ENCODE measurements at regions not wholly inside any gene's neighbourhood (a gene's known extent, or its start where the extent isn't known, plus 50 kb on each side); places are given as distances from the start of the nearest gene placed in this dataset.

DNA sequence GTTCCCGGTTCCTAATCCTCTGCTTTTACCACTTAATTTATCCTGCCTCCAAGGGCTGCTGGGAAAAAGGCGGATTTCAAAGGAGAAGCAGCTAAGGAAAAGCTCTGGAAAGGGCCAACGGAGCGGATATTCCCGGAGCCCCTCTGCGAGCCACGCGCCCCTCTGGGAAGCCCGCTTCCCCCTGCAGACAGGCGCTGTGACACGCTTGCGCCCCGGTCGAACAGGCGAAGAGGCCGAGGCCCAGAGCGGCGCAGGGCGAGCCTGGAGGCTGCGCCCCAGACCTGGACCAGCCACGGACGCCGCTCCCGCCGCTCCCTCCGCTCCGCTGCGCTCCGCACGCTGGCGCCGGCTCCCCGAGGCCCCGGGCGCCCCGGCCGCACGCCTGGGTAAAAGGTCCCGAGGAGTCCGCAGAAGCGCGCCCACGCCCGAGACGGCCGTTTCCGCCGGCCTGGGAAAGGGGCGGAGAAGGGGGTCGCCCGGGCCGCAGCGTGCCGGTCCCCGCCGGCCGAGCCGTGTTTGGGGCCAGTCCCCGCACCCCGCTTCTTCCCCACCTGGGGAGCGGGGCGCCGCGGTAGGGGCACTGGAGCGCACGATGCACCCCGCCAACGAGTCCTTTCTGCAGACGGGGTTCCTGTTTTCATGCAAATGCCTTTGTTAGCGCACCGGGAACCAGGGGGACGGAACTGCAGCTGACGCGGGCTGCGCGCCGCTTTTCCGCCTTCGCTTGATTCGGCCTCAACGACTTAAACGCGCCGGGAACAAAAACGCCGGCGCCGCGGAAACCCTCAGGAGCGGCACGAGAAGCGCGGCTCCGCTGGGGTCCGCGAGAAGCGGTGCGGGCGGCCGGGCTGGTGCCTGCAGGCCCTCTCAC, 91.9 kb upstream of the SIRPA start (continued):
- peak; percentile 78 for TF ChIP-seq CREM (IDR thresholded peaks at IDR 0.05; ENCODE audit: low read depth)
- TF ChIP-seq BHLHE40 (IDR thresholded peaks at IDR 0.05; ENCODE audit: borderline replicate concordance in 1 of 2, low read depth in 2 of 2, low read length in 1 of 2): peak in 1 of 2 experiments; percentile 40; a peak in 2 of 4 replicates
- TF ChIP-seq SPI1 (IDR thresholded peaks at IDR 0.05; ENCODE audit: borderline replicate concordance, insufficient read depth, low read depth, low read length): peak; percentile 80
- no peak for TF ChIP-seq ZNF207 (IDR thresholded peaks at IDR 0.05; ENCODE audit: borderline replicate concordance)
- TF ChIP-seq CREB1 (IDR thresholded peaks at IDR 0.05; ENCODE audit: low read depth): peak; percentile 80
- peak; percentile 72 for TF ChIP-seq IKZF1 (conservative IDR thresholded peaks at IDR 0.05)
- peak in 1 of 2 experiments; percentile 44; a peak in 1 of 3 replicates for TF ChIP-seq EGR1 (IDR thresholded peaks at IDR 0.05; ENCODE audit: borderline replicate concordance in 1 of 2, low read depth in 2 of 2, low read length in 2 of 2)
- peak; percentile 17; the same call in 1 of the 2 replicates for TF ChIP-seq BMI1 (IDR thresholded peaks at IDR 0.05; ENCODE audit: borderline replicate concordance)

DNA sequence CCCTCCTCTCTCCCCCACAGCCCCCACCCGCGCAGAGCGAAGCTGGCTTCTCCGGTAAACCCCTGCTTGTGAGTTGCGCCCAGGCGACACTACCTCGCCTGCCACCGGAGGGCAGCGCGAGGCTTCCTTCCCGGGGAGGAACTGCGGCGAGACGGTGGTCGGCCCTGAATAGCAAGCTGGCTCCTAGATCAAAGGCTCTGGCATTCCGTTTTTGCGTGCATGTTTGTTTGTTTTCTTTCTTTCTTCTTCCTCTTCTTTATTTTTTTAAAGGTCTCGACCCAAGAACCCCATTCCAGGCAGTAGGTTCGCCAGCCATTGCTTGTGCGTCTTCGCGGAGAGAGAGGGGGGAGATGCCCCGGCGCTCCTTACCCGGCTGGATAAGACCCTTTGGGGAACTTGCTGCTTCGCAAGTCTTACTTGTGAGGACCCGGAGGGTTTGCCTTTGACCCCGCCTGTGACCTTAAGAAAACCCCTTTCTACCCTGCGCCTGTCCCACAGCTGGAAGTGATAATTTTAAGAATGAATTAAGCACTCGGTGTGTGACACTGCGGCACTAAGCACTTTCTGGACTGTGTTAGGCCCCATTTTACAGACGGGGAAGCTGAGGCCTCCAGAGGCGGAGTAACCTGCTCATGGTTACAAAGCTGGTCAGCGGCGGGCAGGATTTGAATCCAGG, 92.7 kb upstream of the SIRPA start:
- Histone ChIP-seq H3K36me3 (ENCODE audit: control insufficient read depth in 2 of 2, insufficient read depth in 2 of 2, low read length in 1 of 2) (no peaks in the 10 kb centered on the region), H3K4me3 (peak overlapping the region; percentile 62), H3K9me3 (replicated peaks; ENCODE audit: control insufficient read depth, insufficient read depth, low read length) (no peaks in the 10 kb centered on the region), H3K9ac (ENCODE audit: control insufficient read depth, insufficient read depth, low read length) (no peak overlapping the region; the same call in 1 of the 2 replicates), H3K27ac (ENCODE audit: control insufficient read depth, insufficient read depth) (no peak overlapping the region), H3K4me2 (ENCODE audit: control insufficient read depth, insufficient read depth) (peak overlapping the region; percentile 88), H3K79me2 (ENCODE audit: control insufficient read depth, insufficient read depth, low read length) (no peaks in the 10 kb centered on the region), H4K20me1 (ENCODE audit: control insufficient read depth, insufficient read depth) (no peaks in the 10 kb centered on the region), H3K27me3 (replicated peaks in 1 of 2; ENCODE audit: control insufficient read depth in 2 of 2, insufficient read depth in 2 of 2, low read length in 1 of 2) (peaks cover 2% of the 10 kb centered on the region in 2 experiments; a peak in 1 of 4 replicates), H2AFZ (ENCODE audit: control insufficient read depth, low read depth, low read length) (no peak overlapping the region; the same call in 1 of the 2 replicates), H3K4me1 (ENCODE audit: control insufficient read depth, insufficient read depth, low read length) (peaks cover 13% of the 10 kb centered on the region)
- WGBS (ENCODE audit: insufficient coverage, insufficient replicate concordance, low lambda C conversion rate, missing lambda C conversion rate): 1% methylated on average over 30 of the region's 35 CpGs
- CTCF ChIA-PET: interaction anchor here (0.6 to 3.8 kb wide), 44 partner anchors 10 to 593 kb away, joined by 3 to 28 read pairs (median 4); no protein-coding TSS in a partner anchor
- in situ Hi-C loops (cut with MboI): no loop called here
- peak; percentile 88 for ATAC-seq
- RAD21 ChIA-PET (ENCODE audit: unreplicated experiment): interaction anchor here (0.6 to 2.9 kb wide), 16 partner anchors 9 to 373 kb away, joined by 3 to 25 read pairs (median 4); no protein-coding TSS in a partner anchor
- no peak for FAIRE-seq
- no peak for DNase-seq (ENCODE audit: low read depth, low spot score)
- intact Hi-C loops (cut with micrococcal nuclease; ENCODE audit: unreplicated experiment): loop anchor here (2.0 to 5.0 kb wide), 4 partner anchors 68 to 370 kb away; no protein-coding TSS in a partner anchor
- no TSS peak for BruUV-seq (replicated peaks)
- SMC1A ChIA-PET (ENCODE audit: uncharacterized antibody, unreplicated experiment): interaction anchor here (0.5 to 3.6 kb wide), 23 partner anchors 9 to 370 kb away, joined by 3 to 19 read pairs (median 3); no protein-coding TSS in a partner anchor
- POLR2A ChIA-PET: interaction anchor here (1.4 kb wide), 1 partner anchor 301 kb away, joined by 3 read pairs; no protein-coding TSS in a partner anchor
- TF ChIP-seq RUNX3 (IDR thresholded peaks at IDR 0.05; ENCODE audit: low read length): peak; percentile 33; the same call in 1 of the 2 replicates
- peak; percentile 52; the same call in 1 of the 2 replicates for TF ChIP-seq NBN (IDR thresholded peaks at IDR 0.05)
- TF ChIP-seq, protein P1, sequence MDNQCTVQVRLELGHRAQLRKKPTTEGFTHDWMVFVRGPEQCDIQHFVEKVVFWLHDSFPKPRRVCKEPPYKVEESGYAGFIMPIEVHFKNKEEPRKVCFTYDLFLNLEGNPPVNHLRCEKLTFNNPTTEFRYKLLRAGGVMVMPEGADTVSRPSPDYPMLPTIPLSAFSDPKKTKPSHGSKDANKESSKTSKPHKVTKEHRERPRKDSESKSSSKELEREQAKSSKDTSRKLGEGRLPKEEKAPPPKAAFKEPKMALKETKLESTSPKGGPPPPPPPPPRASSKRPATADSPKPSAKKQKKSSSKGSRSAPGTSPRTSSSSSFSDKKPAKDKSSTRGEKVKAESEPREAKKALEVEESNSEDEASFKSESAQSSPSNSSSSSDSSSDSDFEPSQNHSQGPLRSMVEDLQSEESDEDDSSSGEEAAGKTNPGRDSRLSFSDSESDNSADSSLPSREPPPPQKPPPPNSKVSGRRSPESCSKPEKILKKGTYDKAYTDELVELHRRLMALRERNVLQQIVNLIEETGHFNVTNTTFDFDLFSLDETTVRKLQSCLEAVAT (IDR thresholded peaks at IDR 0.05): peak; percentile 55; the same call in 1 of the 2 replicates
- TF ChIP-seq, protein P2, sequence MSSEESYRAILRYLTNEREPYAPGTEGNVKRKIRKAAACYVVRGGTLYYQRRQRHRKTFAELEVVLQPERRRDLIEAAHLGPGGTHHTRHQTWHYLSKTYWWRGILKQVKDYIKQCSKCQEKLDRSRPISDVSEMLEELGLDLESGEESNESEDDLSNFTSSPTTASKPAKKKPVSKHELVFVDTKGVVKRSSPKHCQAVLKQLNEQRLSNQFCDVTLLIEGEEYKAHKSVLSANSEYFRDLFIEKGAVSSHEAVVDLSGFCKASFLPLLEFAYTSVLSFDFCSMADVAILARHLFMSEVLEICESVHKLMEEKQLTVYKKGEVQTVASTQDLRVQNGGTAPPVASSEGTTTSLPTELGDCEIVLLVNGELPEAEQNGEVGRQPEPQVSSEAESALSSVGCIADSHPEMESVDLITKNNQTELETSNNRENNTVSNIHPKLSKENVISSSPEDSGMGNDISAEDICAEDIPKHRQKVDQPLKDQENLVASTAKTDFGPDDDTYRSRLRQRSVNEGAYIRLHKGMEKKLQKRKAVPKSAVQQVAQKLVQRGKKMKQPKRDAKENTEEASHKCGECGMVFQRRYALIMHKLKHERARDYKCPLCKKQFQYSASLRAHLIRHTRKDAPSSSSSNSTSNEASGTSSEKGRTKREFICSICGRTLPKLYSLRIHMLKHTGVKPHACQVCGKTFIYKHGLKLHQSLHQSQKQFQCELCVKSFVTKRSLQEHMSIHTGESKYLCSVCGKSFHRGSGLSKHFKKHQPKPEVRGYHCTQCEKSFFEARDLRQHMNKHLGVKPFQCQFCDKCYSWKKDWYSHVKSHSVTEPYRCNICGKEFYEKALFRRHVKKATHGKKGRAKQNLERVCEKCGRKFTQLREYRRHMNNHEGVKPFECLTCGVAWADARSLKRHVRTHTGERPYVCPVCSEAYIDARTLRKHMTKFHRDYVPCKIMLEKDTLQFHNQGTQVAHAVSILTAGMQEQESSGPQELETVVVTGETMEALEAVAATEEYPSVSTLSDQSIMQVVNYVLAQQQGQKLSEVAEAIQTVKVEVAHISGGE (CRISPR knock-in tag; IDR thresholded peaks at IDR 0.05): no peak

Data from GM12878 (cell line).